GOT3 (cell line): ENCODE measurements at regions not wholly inside any gene's neighbourhood (a gene's known extent, or its start where the extent isn't known, plus 50 kb on each side); places are given as distances from the start of the nearest gene placed in this dataset.

ENCODE experiments used
- DNase-seq: peaks from one replicate; lab custom pipeline; 2025; ENCODE audit warnings: mixed read lengths; lab: John Stamatoyannopoulos, UW

DNA sequence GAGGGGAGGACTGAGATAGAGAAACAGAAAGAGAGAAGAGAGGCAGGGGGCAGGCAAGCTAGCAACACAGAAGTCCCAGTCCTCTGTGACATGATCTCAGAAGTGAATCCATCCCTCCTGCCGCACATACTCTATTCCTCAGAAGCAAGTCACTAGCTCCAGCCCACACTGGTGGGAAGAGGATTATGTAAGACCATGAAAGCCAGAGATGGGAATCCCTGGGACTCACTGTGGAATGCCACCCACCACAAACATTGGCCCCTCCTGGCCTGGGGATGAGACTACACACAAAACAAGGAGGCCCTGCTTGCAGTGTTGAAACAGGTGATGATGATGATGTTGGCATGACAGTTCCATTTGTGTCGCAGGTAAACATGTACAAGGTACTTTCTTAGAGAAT, 419.9 kb downstream of the IRS2 start:
- DNase-seq: no peak

- DNase-seq: no peak
Observed at GRCh38 chr13:109363431-109363830, 423.0 kb downstream of the IRS2 start.

DNA sequence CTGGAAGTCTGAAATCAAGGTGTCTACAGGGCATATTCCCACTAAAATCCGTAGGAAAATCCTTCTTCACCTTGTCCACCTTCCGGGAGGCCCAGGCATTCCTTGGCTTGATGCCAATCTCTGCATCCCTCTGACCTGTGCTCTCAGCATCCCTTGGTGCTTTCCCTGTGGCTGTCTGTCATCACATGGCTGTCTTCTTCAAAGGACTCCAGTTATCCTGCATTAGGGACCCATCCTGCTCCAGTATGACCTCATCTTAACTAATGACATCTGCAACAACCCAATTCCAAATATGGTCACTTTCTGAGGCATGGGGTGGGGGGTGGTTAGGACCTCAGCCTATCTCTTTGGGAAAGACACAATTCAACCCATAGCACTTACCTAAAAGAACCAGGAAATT, 423.8 kb downstream of the IRS2 start:
- no peak for DNase-seq

DNA sequence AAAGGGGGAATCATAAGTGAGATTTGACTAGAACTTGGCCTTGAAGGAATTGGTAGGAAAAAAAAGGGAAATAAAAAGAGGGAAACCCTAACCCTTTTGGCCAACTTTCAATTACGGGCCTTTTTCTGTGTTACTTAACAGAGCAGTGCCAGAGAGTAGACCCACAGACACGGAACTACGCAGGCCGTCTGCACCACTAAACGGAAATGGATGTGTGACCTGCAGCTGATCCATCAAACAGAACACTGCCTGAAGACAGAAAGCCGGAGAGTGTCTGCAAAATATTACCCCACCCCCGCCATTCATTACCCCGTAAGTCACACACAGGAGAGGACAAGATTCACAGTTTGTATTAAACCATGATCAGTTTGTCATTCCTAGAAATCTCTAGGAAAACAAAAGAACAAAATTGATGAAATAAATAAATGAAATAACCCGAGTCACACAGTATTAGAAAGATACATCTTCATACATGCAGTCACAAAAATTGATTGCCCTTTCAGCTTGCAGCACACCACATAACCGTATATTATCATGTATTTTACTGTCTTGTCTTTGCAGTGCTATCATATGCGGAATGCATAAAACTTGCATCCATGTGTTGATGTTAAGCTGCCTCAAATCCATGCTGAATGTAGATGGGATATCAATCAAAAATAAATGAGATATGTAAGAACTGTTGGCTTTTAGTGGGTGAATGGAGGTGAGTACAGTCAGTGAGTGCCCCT, 424.7 kb downstream of the IRS2 start:
- DNase-seq: no peak

DNA sequence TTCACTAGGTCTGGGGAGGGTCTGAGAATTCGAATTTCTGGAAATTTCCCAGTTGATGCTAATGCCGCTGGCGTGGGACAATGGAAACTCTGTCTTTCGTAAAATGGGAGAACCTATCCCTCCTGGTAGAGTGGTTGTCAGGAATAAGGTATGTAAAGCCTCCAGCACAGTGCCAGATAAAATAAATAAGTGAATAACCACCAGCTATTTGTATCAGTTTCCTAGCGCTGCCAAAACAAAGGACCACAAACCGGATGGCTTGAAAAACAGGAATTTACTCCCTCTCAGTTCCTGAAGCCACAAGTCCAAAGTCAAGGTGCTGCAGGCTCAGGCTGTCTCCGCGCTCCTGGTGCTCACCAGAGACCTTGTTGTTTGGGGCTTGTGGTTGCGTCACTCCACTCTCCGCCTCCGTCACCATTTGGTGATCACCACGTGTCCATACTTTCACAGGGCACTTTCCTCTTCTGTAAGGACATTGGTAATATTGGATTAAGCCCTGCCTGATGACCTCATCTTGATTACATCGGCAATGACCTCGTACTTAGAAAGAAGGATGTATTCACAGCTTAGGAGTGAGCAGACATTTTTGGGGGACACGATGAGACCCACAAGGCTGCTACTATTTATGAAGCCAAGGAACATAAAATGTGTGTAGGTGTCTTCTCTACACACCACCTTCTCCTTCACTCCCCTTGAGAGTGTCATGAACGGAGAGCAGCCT, 428.5 kb downstream of the IRS2 start:
- DNase-seq: no peak

DNA sequence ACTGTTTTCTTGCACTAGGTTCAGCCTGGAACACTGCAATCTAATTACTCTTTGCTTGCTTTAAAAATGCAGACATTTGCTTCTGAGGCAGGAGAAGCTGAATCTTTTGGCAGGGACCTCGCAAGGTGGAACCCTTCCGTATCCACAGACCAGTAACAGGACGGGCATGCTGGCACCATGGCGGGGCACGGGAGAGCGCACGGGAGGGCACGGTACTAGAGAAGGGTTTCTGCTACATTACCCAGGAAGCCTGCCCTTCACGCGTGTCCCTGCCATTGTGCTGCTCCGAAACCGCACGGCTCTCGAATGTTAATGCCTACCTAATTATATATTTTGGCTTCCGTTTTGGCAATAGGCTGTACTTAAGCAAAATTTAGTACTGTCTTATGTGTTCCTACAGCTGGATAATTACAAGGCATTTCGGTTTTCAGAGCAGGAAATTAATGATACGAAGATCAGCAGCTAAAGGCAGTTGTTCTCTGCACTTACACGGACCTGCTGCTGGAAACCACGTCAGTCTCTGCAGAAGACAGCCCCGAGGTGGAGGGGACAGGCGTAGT, 430.4 kb downstream of the IRS2 start:
- no peak for DNase-seq

GRCh38 chr13:109355166-109355565, 431.2 kb downstream of the IRS2 start:
- no peak for DNase-seq

GRCh38 chr13:109351236-109351635, 435.1 kb downstream of the IRS2 start:
- no peak for DNase-seq

GRCh38 chr13:109348519-109349258, 437.7 kb downstream of the IRS2 start:
- no peak for DNase-seq

- no peak for DNase-seq
Observed at GRCh38 chr13:109346060-109346459, 440.3 kb downstream of the IRS2 start.

DNA sequence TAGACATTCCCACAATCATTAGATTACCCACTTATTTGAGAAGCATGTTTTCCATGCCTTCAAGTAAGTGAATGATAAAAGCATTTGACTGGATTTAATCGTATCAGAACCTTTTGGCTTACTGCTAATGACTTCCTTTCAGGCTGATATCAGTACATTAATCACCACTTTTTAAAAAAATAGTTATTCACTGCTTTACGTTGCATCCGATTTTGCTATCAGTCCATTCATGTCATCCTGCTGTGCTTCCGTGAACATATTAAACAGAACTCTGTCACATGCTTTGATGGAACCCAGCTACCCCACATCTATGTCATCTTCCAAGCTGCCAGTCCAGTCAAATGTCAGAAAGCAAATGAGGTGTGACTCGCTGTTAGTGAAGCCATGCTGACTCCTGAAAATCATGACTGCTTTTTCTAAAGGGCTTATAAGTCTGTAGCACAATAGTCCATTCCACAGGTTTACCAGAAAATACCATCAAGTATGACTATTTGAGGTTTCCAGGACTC, 440.9 kb downstream of the IRS2 start:
- DNase-seq: no peak

- DNase-seq: no peak
Observed at GRCh38 chr13:109344552-109345157, 441.7 kb downstream of the IRS2 start.

DNA sequence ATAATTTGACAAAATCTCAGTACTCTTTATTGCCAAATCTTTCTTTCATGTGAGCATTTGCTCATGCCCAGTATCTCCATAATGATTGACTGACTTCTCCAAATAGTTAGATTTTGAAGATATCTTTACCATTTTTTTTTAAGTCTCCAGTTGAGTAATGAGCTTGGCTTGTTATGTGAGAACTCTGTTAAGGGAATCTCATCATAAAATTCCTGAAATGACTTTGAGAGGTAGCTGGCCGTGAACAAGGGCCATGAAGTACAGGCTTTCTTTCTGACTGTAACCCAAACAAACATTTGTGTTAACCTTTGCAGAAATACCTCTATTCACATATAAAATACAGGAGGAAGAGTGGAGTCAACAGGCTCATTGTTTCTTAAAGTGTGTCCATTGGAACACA, 449.7 kb downstream of the IRS2 start:
- no peak for DNase-seq

DNA sequence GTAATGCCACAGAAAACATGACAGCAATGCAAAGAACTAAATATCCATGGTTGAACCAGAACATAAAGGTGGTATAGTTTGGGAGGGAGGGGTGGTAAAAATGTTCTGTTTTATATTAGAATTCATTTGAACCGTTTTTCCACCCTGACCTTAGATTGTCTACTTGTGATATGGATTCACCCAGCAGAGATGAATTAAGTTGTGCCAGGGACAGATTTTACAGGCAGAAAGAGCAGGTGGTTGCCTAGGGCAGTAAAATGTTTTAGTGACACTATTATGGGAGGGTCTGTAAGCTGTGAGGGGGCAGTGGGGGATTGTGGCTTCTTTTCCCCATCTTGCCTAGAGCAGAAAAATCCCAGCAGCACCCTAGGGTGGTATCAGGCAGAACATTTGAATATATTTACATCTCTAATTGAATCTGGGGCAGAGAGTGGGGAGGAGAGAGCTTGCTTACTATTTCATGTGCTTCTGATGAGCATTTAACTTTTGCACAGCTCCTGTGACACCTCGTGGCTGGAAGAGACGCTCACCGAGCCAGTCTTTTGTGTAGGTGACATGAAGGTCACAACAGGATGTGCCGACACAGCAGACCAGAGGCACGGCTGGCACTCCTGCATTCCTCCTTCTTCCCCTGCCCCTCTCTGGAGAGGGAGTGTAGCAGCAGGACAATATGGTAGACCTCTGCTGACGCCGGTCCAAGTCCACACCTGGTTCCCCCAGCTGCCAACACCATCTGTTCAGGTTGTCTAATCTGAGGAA, 452.3 kb downstream of the IRS2 start:
- DNase-seq: no peak

GRCh38 chr13:109332506-109333499, 453.6 kb downstream of the IRS2 start:
- no peak for DNase-seq

DNA sequence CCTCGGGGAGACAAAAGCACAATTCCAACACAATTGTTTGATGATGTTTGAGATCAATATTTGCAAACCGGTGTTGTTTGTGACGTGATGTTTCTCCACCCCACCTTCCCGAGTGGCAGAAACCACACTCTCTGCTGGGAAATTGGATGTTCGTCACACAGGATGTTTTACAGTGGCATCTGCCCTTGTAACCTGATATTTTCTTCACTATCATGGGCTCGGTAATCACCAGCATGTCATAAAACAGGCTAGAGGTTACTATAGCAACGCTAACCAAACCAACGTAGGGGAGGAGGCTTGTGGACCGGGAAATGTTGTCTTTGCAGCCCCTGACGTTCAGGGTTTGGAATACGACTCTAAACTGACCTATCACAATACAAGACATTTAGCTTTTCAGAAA, 454.5 kb downstream of the IRS2 start:
- DNase-seq: no peak

GRCh38 chr13:109331011-109331433, 455.4 kb downstream of the IRS2 start:
- DNase-seq: no peak

DNA sequence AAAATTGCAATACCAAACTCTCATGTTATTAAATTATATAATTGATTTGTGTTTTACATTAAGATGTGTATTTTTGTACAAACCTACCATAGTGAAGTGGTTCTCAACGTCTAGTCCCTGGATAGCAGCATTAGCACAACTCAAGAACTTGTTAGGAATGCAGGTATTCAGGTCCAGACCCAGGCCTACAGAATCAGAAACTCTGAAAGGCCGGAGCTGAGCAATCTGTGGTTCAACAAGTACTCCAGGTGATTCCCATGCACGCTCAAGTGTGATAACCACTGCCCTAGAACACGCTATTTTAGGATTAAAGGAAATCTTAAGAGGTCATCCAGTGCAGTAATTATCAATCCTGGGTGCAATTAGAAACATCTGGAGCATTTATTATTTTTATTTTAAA, 456.3 kb downstream of the IRS2 start:
- DNase-seq: no peak

GRCh38 chr13:109329175-109329574, 457.2 kb downstream of the IRS2 start:
- no peak for DNase-seq

DNA sequence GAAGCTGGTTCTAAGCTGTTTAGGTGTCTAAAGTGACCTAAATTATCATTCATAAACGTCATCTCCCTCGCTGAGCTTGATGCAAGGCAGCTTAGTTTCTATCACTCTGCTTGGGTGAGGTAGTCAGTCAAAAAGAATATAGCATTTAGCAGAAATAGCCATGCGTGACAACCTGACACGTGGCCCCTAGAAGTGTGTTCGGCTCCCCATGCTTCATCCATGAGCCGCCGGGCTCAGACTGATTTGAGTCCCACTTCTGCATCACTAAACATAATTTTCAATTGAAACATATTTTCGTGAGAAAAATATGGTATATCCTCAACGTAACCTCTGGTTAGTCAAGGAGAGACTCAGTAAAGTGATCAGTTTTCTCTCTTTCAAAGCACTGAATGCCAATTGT, 459.8 kb downstream of the IRS2 start:
- DNase-seq: no peak
